Panc1 (cell line): ENCODE measurements at regions not wholly inside any gene's neighbourhood (a gene's known extent, or its start where the extent isn't known, plus 50 kb on each side); places are given as distances from the start of the nearest gene placed in this dataset.

Experiments
- CTCF ChIP-seq: fragments of 450-650 bp; IDR thresholded peaks from 2 replicates; pipeline ENCODE4 v1.5.1; 2017; ENCODE audit warnings: mild to moderate bottlenecking
- POLR2AphosphoS5 ChIP-seq: IDR thresholded peaks from 2 replicates; pipeline ENCODE4 v1.6.1; 2012; ENCODE audit warnings: mild to moderate bottlenecking, low read depth, low read length, moderate library complexity
- TF ChIP-seq, protein P1 (sequence below), 2 experiments: IDR thresholded peaks; 2 replicates each; pipeline ENCODE4 v1.6.1; 2011 to 2012; ENCODE audit warnings: low read depth in 2 of 2, control low read depth in 1 of 2, low read length in 1 of 2, mild to moderate bottlenecking in 1 of 2, moderate library complexity in 1 of 2; ENCODE audit not compliant: insufficient read depth in 1 of 2

DNA sequence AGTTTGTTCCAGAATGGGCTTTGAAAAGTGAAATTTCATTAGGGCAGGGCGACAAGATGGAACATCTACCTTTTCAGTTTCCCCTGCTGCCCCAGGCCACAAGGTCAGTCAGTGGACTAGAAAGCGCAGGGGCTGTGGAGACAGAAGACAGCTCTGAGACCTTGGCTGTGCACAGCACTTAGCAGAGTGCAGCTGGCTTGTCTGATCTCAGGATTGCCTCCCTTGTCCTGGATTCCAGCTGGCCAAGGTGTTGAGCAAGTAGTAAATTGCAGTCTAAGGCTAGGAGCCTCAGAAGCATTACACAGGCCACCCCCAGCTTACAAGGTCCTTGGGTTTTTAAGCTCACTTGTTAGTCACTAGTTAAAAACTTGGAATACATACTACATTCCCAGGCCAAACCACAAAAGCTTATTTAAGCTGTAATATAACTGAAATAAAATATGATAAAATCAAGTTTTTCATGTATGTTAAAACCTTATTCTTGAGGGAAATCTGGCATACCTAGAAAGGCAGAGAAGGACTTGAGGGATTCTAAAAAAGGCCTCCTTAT is 67.3 kb upstream of the NPY start:
- TF ChIP-seq POLR2AphosphoS5, result no peak
- no peak for TF ChIP-seq CTCF
- TF ChIP-seq, protein P1, sequence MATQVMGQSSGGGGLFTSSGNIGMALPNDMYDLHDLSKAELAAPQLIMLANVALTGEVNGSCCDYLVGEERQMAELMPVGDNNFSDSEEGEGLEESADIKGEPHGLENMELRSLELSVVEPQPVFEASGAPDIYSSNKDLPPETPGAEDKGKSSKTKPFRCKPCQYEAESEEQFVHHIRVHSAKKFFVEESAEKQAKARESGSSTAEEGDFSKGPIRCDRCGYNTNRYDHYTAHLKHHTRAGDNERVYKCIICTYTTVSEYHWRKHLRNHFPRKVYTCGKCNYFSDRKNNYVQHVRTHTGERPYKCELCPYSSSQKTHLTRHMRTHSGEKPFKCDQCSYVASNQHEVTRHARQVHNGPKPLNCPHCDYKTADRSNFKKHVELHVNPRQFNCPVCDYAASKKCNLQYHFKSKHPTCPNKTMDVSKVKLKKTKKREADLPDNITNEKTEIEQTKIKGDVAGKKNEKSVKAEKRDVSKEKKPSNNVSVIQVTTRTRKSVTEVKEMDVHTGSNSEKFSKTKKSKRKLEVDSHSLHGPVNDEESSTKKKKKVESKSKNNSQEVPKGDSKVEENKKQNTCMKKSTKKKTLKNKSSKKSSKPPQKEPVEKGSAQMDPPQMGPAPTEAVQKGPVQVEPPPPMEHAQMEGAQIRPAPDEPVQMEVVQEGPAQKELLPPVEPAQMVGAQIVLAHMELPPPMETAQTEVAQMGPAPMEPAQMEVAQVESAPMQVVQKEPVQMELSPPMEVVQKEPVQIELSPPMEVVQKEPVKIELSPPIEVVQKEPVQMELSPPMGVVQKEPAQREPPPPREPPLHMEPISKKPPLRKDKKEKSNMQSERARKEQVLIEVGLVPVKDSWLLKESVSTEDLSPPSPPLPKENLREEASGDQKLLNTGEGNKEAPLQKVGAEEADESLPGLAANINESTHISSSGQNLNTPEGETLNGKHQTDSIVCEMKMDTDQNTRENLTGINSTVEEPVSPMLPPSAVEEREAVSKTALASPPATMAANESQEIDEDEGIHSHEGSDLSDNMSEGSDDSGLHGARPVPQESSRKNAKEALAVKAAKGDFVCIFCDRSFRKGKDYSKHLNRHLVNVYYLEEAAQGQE (IDR thresholded peaks at IDR 0.05; ENCODE audit: insufficient read depth in 1 of 2, low read depth in 2 of 2, low read length in 1 of 2), result no peak
